ENCODE measurements at regions not wholly inside any gene's neighbourhood (a gene's known extent, or its start where the extent isn't known, plus 50 kb on each side); places are given as distances from the start of the nearest gene placed in this dataset.

DNA sequence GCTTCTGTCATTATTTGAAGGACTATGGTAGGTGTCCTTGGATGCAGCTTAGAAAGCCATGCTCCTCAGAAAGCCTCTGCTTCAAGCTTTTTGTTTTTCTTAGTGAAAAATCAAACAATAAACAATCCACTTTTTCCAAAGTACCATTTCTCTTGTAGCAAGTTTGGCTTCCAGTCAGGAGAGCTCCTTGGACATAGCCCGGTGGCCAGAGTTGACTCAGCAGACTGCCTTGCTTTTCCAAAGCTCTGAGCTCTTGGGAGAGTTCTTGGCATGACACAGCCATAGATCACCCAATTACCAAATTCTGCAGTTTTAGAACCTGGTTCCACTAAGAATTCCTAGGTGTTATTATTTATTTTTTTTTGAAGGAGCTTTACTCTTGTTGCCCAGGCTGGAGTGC is 189.4 kb upstream of the MTPN start:
- Histone ChIP-seq H3K4me3 (ENCODE audit: low read length) (no peak overlapping the region), H3K36me3 (ENCODE audit: control insufficient read depth, insufficient read depth, low read length) (no peaks in the 10 kb centered on the region), H3K4me1 (ENCODE audit: control insufficient read depth, insufficient read depth, low read length) (no peaks in the 10 kb centered on the region), H3K27me3 (ENCODE audit: control insufficient read depth, insufficient read depth, low read length) (no peaks in the 10 kb centered on the region; the same call in 1 of the 2 replicates), H3K27ac (ENCODE audit: low read length) (no peak overlapping the region), H3K9me3 (ENCODE audit: control insufficient read depth, insufficient read depth, low read length) (no peaks in the 10 kb centered on the region)
- no peak for DNase-seq (ENCODE audit: low read depth, low spot score)
- WGBS (ENCODE audit: insufficient coverage, insufficient read length): no CpG with 5 or more reads among the region's 1 CpG

DNA sequence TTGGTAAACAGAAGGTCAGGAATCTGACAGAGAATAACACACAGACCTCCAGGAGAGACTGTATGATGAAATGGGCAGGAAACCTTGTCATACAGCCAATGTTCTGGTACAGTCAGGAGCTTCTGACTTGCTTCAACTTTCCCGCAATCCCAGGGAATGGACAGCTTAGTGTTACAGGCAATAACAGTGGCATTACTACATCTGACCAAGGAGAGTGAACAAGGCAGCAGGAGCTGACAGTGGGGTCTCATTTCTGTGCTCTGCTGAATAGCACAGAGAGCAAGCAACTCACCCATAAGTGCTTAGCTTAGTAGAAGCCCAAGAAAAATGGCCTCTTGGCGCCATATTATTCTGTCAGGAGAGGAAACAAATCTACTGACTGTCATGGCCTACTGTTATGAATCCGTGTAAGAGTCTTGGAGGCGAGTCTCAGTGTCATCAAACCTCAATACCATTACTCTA is 186.2 kb upstream of the MTPN start:
- no peak overlapping the region for H3K27ac ChIP-seq (ENCODE audit: low read length)
- no peaks in the 10 kb centered on the region for H3K4me1 ChIP-seq (ENCODE audit: control insufficient read depth, insufficient read depth, low read length)
- no CpG with 5 or more reads among the region's 4 CpGs for WGBS (ENCODE audit: insufficient coverage, insufficient read length)
- no peaks in the 10 kb centered on the region; the same call in 1 of the 2 replicates for H3K27me3 ChIP-seq (ENCODE audit: control insufficient read depth, insufficient read depth, low read length)
- DNase-seq (ENCODE audit: low read depth, low spot score): no peak
- H3K4me3 ChIP-seq (ENCODE audit: low read length): no peak overlapping the region
- no peaks in the 10 kb centered on the region for H3K36me3 ChIP-seq (ENCODE audit: control insufficient read depth, insufficient read depth, low read length)
- no peaks in the 10 kb centered on the region for H3K9me3 ChIP-seq (ENCODE audit: control insufficient read depth, insufficient read depth, low read length)

DNA sequence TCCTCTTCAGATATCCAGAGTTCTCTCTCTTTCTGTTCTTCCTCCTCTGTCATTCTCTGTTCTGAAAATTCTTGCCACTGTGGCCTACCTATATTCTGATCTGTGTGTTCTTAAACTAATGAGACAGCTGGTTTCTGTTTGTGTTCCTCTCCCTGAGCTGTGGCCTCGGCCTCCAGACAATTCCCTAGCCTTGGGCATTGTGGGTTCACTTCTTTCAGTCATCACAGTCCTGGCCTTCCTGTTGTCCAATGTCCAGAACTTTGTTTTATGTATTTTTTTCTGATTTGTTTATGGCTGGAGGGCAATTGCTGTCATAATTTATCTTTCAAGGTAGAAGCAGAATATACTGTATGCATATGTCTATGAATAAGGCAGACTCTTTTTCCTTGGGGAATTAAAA is 173.2 kb upstream of the MTPN start:
- no CpG with 5 or more reads among the region's 1 CpG for WGBS (ENCODE audit: insufficient coverage, insufficient read length)
- no peak overlapping the region for H3K4me3 ChIP-seq (ENCODE audit: low read length)
- no peaks in the 10 kb centered on the region for H3K27me3 ChIP-seq (ENCODE audit: control insufficient read depth, insufficient read depth, low read length)
- no peak overlapping the region for H3K27ac ChIP-seq (ENCODE audit: low read length)
- DNase-seq (ENCODE audit: low read depth, low spot score): no peak
- H3K9me3 ChIP-seq (ENCODE audit: control insufficient read depth, insufficient read depth, low read length): no peaks in the 10 kb centered on the region
- H3K4me1 ChIP-seq (ENCODE audit: control insufficient read depth, insufficient read depth, low read length): no peaks in the 10 kb centered on the region
- H3K36me3 ChIP-seq (ENCODE audit: control insufficient read depth, insufficient read depth, low read length): no peaks in the 10 kb centered on the region

DNA sequence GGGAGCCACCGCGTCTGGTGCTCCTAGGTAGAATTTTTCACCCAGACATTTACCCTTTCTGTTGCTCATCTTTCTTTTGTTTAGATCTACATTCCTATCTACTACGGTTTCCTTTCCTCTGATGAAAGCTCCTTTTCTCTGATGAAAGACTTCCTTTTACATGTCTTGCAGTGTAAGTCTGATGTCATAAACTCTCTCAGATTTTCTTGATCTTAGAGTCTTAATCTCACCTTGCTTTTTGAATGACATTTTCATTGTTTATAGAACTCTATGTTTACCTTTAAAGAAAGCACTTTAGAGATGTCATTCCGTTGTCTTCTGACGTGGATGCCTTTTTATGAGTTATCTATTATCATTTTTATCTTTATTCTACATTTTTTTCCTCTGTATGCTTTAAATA is 171.8 kb upstream of the MTPN start:
- Histone ChIP-seq H3K4me3 (ENCODE audit: low read length) (no peak overlapping the region), H3K4me1 (ENCODE audit: control insufficient read depth, insufficient read depth, low read length) (no peaks in the 10 kb centered on the region), H3K36me3 (ENCODE audit: control insufficient read depth, insufficient read depth, low read length) (no peaks in the 10 kb centered on the region), H3K27ac (ENCODE audit: low read length) (no peak overlapping the region), H3K9me3 (ENCODE audit: control insufficient read depth, insufficient read depth, low read length) (no peaks in the 10 kb centered on the region), H3K27me3 (ENCODE audit: control insufficient read depth, insufficient read depth, low read length) (no peaks in the 10 kb centered on the region)
- no CpG with 5 or more reads among the region's 5 CpGs for WGBS (ENCODE audit: insufficient coverage, insufficient read length)
- no peak for DNase-seq (ENCODE audit: low read depth, low spot score)

DNA sequence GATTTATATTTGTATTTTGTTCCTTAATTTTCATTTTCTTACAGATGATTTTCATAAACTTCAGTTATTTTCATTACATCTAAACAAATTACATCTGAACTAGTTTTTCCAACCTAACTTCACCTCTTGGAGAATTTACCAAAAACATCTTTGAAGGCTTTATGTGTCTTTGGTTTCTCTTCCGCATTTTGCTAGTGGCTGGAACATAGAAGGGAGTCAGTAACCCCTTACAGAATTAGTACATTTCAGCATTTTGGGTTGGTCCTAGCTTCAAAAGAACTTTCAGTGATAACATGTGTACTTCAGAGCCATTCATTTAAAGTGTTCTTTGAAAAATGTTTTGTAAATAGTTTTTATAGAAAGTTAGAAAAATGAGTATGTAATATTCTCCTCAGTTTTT is 169.8 kb upstream of the MTPN start:
- H3K4me1 ChIP-seq (ENCODE audit: control insufficient read depth, insufficient read depth, low read length): no peaks in the 10 kb centered on the region
- DNase-seq (ENCODE audit: low read depth, low spot score): no peak
- no CpG with 5 or more reads among the region's 1 CpG for WGBS (ENCODE audit: insufficient coverage, insufficient read length)

DNA sequence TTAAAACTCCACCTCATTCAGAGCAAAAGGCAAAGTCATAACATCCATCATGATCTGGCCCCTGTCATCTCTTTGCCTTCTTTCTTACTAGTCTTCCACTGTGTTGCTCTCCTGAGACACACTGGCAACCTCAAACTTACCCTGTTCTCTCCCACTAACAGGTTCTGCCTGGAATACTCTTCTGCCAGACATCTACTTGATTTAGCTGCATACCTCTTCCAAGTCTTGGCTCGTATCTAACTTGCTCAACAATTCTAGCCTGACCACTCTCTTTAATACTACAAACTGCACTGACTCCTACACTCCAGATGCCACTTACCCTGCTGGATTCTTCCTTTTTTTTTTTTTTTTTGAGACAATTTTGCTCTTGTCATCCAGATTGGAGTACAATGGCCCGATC is 167.0 kb upstream of the MTPN start:
- H3K27me3 ChIP-seq (ENCODE audit: control insufficient read depth, insufficient read depth, low read length): no peaks in the 10 kb centered on the region
- WGBS (ENCODE audit: insufficient coverage, insufficient read length): no CpG with 5 or more reads among the region's 2 CpGs
- no peaks in the 10 kb centered on the region; the same call in 1 of the 2 replicates for H3K9me3 ChIP-seq (ENCODE audit: control insufficient read depth, insufficient read depth, low read length)
- no peak overlapping the region for H3K4me3 ChIP-seq (ENCODE audit: low read length)
- no peaks in the 10 kb centered on the region for H3K4me1 ChIP-seq (ENCODE audit: control insufficient read depth, insufficient read depth, low read length)
- no peak overlapping the region for H3K27ac ChIP-seq (ENCODE audit: low read length)
- H3K36me3 ChIP-seq (ENCODE audit: control insufficient read depth, insufficient read depth, low read length): no peaks in the 10 kb centered on the region
- no peak for DNase-seq (ENCODE audit: low read depth, low spot score)

More for the DNA sequence above, 169.8 kb upstream of the MTPN start:
- H3K36me3 ChIP-seq (ENCODE audit: control insufficient read depth, insufficient read depth, low read length): no peaks in the 10 kb centered on the region
- no peaks in the 10 kb centered on the region for H3K9me3 ChIP-seq (ENCODE audit: control insufficient read depth, insufficient read depth, low read length)
- no peak overlapping the region for H3K4me3 ChIP-seq (ENCODE audit: low read length)
- H3K27me3 ChIP-seq (ENCODE audit: control insufficient read depth, insufficient read depth, low read length): no peaks in the 10 kb centered on the region
- H3K27ac ChIP-seq (ENCODE audit: low read length): no peak overlapping the region

DNA sequence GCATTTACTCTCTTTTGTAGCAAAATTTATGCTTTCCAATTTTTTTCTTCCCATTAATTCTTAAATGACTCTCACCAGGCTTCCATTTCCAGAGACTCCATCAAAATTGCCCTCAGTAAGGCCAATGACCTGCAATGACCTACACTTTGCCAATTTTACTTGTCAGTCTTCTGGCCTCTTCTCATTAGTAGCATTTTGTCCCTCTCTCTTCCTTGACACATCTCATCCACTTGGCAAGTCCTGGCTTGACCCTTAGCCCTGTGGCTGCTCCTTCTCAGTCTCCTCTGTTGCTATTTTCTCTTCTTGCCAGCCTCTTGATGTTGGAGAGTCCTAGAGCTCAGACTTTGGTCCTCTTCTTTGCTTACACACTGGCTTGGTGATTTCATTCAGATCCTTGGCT is 166.1 kb upstream of the MTPN start:
- H3K4me1 ChIP-seq (ENCODE audit: control insufficient read depth, insufficient read depth, low read length): no peaks in the 10 kb centered on the region
- no peaks in the 10 kb centered on the region for H3K27me3 ChIP-seq (ENCODE audit: control insufficient read depth, insufficient read depth, low read length)
- no peak for DNase-seq (ENCODE audit: low read depth, low spot score)
- H3K36me3 ChIP-seq (ENCODE audit: control insufficient read depth, insufficient read depth, low read length): no peaks in the 10 kb centered on the region
- H3K4me3 ChIP-seq (ENCODE audit: low read length): no peak overlapping the region
- H3K27ac ChIP-seq (ENCODE audit: low read length): no peak overlapping the region
- H3K9me3 ChIP-seq (ENCODE audit: control insufficient read depth, insufficient read depth, low read length): no peaks in the 10 kb centered on the region; the same call in 1 of the 2 replicates

DNA sequence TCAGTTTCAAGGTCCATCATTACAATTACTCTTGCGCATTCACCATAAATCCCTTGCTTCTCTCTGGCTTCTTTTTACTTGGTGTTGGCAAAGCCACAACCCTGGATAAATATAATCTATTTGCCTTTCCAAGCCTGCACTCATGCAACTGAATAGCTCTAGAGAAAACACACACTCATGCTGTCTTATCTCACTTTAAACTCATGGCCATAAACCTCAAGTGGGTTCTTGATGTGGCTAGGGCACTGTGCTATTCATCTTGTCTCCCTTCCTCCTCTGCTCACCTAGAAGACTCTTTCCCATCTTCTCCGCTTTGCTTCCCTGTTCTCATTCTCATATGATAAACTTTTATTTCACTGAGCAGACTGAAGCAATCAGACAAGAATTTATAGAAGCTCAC is 165.4 kb upstream of the MTPN start:
- DNase-seq (ENCODE audit: low read depth, low spot score): no peak
- no peaks in the 10 kb centered on the region for H3K4me1 ChIP-seq (ENCODE audit: control insufficient read depth, insufficient read depth, low read length)
- no peaks in the 10 kb centered on the region for H3K27me3 ChIP-seq (ENCODE audit: control insufficient read depth, insufficient read depth, low read length)
- H3K4me3 ChIP-seq (ENCODE audit: low read length): no peak overlapping the region
- no CpG with 5 or more reads among the region's 2 CpGs for WGBS (ENCODE audit: insufficient coverage, insufficient read length)
- H3K9me3 ChIP-seq (ENCODE audit: control insufficient read depth, insufficient read depth, low read length): no peaks in the 10 kb centered on the region; the same call in 1 of the 2 replicates
- no peak overlapping the region for H3K27ac ChIP-seq (ENCODE audit: low read length)
- H3K36me3 ChIP-seq (ENCODE audit: control insufficient read depth, insufficient read depth, low read length): no peaks in the 10 kb centered on the region

DNA sequence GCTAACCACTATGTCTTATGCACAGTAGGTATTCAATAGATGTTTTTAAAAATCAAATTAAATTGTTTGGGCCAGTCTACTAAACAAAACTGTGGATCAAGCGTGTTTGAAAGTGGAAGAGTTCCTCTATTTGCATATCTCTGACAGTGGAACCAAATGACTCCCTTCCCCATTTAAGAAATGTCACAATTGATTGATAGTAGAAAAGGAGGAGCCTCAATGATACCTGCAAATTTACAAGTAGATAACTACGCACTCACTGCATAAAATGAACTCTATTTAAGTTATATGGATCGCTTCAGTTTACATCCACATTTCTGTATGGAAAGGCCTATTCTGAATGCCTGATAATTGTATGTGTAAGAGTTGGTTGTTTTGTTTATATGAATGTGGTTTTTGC is 163.3 kb upstream of the MTPN start:
- Histone ChIP-seq H3K27ac (ENCODE audit: low read length) (no peak overlapping the region), H3K4me1 (ENCODE audit: control insufficient read depth, insufficient read depth, low read length) (no peaks in the 10 kb centered on the region; the same call in 1 of the 2 replicates), H3K4me3 (ENCODE audit: low read length) (no peak overlapping the region), H3K27me3 (ENCODE audit: control insufficient read depth, insufficient read depth, low read length) (no peaks in the 10 kb centered on the region), H3K9me3 (ENCODE audit: control insufficient read depth, insufficient read depth, low read length) (no peaks in the 10 kb centered on the region; the same call in 1 of the 2 replicates), H3K36me3 (ENCODE audit: control insufficient read depth, insufficient read depth, low read length) (no peaks in the 10 kb centered on the region)
- DNase-seq (ENCODE audit: low read depth, low spot score): no peak
- no CpG with 5 or more reads among the region's 3 CpGs for whole genome bisulfite sequencing (ENCODE audit: insufficient coverage, insufficient read length)

DNA sequence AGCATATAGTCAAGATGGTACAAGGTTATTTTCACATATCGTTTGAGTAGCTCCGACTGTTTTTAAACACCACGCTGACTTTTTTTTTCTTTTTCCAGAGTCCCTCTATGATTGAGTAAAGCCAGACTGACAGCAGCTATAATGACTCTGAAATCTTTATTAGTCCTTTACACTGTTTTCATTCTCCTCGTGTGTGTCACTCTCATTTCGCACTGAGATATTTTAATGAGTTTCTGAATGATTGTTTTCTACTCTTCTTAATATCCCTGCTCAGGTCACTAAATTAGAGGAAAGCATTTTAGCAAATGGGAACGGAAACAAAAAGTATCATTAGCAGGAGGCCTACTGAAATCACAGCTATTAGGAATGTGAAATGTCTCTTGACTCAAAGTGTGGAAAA is 162.3 kb upstream of the MTPN start:
- no peak for DNase-seq (ENCODE audit: low read depth, low spot score)
- Histone ChIP-seq H3K4me3 (ENCODE audit: low read length) (no peak overlapping the region), H3K36me3 (ENCODE audit: control insufficient read depth, insufficient read depth, low read length) (no peaks in the 10 kb centered on the region), H3K27ac (ENCODE audit: low read length) (no peak overlapping the region), H3K4me1 (ENCODE audit: control insufficient read depth, insufficient read depth, low read length) (no peaks in the 10 kb centered on the region; the same call in 1 of the 2 replicates), H3K9me3 (ENCODE audit: control insufficient read depth, insufficient read depth, low read length) (no peaks in the 10 kb centered on the region; the same call in 1 of the 2 replicates), H3K27me3 (ENCODE audit: control insufficient read depth, insufficient read depth, low read length) (no peaks in the 10 kb centered on the region)
- WGBS (ENCODE audit: insufficient coverage, insufficient read length): no CpG with 5 or more reads among the region's 6 CpGs

DNA sequence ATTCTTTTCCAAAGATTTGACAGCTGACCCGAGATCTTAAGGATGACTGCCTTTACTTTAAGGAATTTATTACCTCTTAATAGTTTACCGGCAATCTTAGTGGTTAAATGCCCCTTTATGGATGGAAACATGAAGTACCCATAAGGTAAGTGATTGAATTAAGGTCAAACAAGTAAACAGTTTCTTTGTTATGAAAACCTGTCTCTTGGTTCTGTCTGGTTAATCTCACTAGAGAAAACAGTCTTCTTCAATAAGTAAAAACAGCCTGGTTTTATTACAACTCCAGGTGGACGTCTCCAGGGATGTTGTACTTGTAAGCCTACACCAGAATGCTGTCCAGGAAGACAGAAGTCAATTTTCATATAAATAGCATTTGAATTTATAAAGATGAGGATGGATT is 161.8 kb upstream of the MTPN start:
- whole genome bisulfite sequencing (ENCODE audit: insufficient coverage, insufficient read length): no CpG with 5 or more reads among the region's 3 CpGs
- Histone ChIP-seq H3K4me3 (ENCODE audit: low read length) (no peak overlapping the region), H3K27me3 (ENCODE audit: control insufficient read depth, insufficient read depth, low read length) (no peaks in the 10 kb centered on the region), H3K27ac (ENCODE audit: low read length) (no peak overlapping the region), H3K9me3 (ENCODE audit: control insufficient read depth, insufficient read depth, low read length) (no peaks in the 10 kb centered on the region; the same call in 1 of the 2 replicates), H3K4me1 (ENCODE audit: control insufficient read depth, insufficient read depth, low read length) (no peaks in the 10 kb centered on the region; the same call in 1 of the 2 replicates), H3K36me3 (ENCODE audit: control insufficient read depth, insufficient read depth, low read length) (no peaks in the 10 kb centered on the region)
- no peak for DNase-seq (ENCODE audit: low read depth, low spot score)

All from iPS DF 6.9 (cell line).